Keratinocyte (primary cell): ENCODE measurements at regions not wholly inside any gene's neighbourhood (a gene's known extent, or its start where the extent isn't known, plus 50 kb on each side); places are given as distances from the start of the nearest gene placed in this dataset.

Source experiments
- CTCF ChIP-seq, 3 experiments: IDR thresholded peaks in 1 of 3; conservative IDR thresholded peaks in 1 of 3; optimal IDR thresholded peaks in 1 of 3; 2 replicates in 2 of 3; 3 replicates in 1 of 3; pipeline versions ENCODE3 to v1.5.1; 2011; ENCODE audit warnings: low read length in 3 of 3, mild to moderate bottlenecking in 3 of 3, moderate library complexity in 2 of 3, control low read depth in 1 of 3, inconsistent platforms in 1 of 3; ENCODE audit not compliant: insufficient read depth in 2 of 3; ENCODE audit errors: extremely low read depth in 1 of 3
- EZH2 ChIP-seq: IDR thresholded peaks from one replicate; pipeline ENCODE4 v1.6.1; 2012; ENCODE audit warnings: inconsistent platforms, mild to moderate bottlenecking, low read length, moderate library complexity

- TF ChIP-seq CTCF (optimal IDR thresholded peaks at IDR 0.05 in 1 of 3, IDR thresholded peaks at IDR 0.05 in 1 of 3, conservative IDR thresholded peaks at IDR 0.05 in 1 of 3; ENCODE audit: extremely low read depth in 1 of 3, insufficient read depth in 2 of 3, low read length in 3 of 3): no peak
- no peak for TF ChIP-seq EZH2
These were observed 78.9 kb upstream of the VASH1 start for GRCh38 chr14:76682367-76682766.
